GM23338 (cell line): ENCODE measurements at regions not wholly inside any gene's neighbourhood (a gene's known extent, or its start where the extent isn't known, plus 50 kb on each side); places are given as distances from the start of the nearest gene placed in this dataset.

Experiments
- CREB1 ChIP-seq: fragments of 250-450 bp; sonication (Bioruptor Pico); IDR thresholded peaks from 2 replicates; pipeline ENCODE4 v1.5.0; 2020; ENCODE audit warnings: low read depth, mild to moderate bottlenecking, moderate library complexity
- CTCF ChIP-seq, 2 experiments: fragments of 200-600 bp in 1 of 2; sonication (generic) in 1 of 2; conservative IDR thresholded peaks; 2 replicates each; pipeline versions ENCODE4 v1.5.1 to v1.6.1; 2016 to 2017; ENCODE audit warnings: antibody characterized with exemption in 2 of 2, low read depth in 2 of 2, mild to moderate bottlenecking in 2 of 2, moderate library complexity in 1 of 2
- ETS1 ChIP-seq: IDR thresholded peaks from 2 replicates; pipeline ENCODE4 v1.6.1; 2016; ENCODE audit warnings: antibody characterized with exemption
- EZH2 ChIP-seq: fragments of 200-600 bp; sonication (generic); IDR thresholded peaks from one replicate; pipeline ENCODE4 v1.8.0; 2017; ENCODE audit warnings: antibody characterized with exemption, mild to moderate bottlenecking, low read depth; ENCODE audit not compliant: unreplicated experiment
- POLR2AphosphoS5 ChIP-seq: IDR thresholded peaks from 2 replicates; pipeline ENCODE4 v1.6.1; 2016; ENCODE audit warnings: antibody characterized with exemption, low read depth
- REST ChIP-seq: IDR thresholded peaks from one replicate; pipeline ENCODE4 v1.6.1; 2018; ENCODE audit warnings: antibody characterized with exemption; ENCODE audit not compliant: unreplicated experiment
- ZNF331 ChIP-seq: fragments of 250-450 bp; sonication (Bioruptor Pico); IDR thresholded peaks from 2 replicates; pipeline ENCODE4 v1.5.0; 2020; ENCODE audit warnings: low read depth, mild to moderate bottlenecking, moderate library complexity

GRCh38 chr5:126235628-126236027 lies 187.6 kb upstream of the GRAMD2B start:
- TF ChIP-seq EZH2 = no peak
- no peak for TF ChIP-seq POLR2AphosphoS5
- TF ChIP-seq CTCF (conservative IDR thresholded peaks at IDR 0.05; ENCODE audit: low read depth in 2 of 2) = no peak
- TF ChIP-seq ETS1 = no peak
- TF ChIP-seq REST = no peak
- no peak for TF ChIP-seq ZNF331 (CRISPR knock-in tag)
- TF ChIP-seq CREB1 (CRISPR knock-in tag) = no peak
